ENCODE measurements at regions not wholly inside any gene's neighbourhood (a gene's known extent, or its start where the extent isn't known, plus 50 kb on each side); places are given as distances from the start of the nearest gene placed in this dataset.
"Not testable (repeated sequence)": the region's sequence is repeated elsewhere in the genome, so short reads cannot be mapped to it uniquely, and the experiment has no call there.

- H3K27ac ChIP-seq = no peak overlapping the region
- no peaks in the 10 kb centered on the region for H3K4me1 ChIP-seq
- 14 to 16% methylated on average over 1 of the region's 1 CpG for WGBS, 2 donors
- no peaks in the 10 kb centered on the region for H3K9me3 ChIP-seq
- H3K4me3 ChIP-seq = no peak overlapping the region
- no peaks in the 10 kb centered on the region for H3K36me3 ChIP-seq
- no peak for DNase-seq
- TF ChIP-seq CTCF (IDR thresholded peaks at IDR 0.05) (no peak), EP300 (IDR thresholded peaks at IDR 0.05) (no peak), POLR2AphosphoS5 (IDR thresholded peaks at IDR 0.05) (no peak), POLR2A (IDR thresholded peaks at IDR 0.05) (no peak)
- intact Hi-C loops (cut with DNase I) = no loop called here
- no peaks in the 10 kb centered on the region for H3K27me3 ChIP-seq
These were observed 965.5 kb downstream of the GRID1 start for GRCh38 chr10:85400981-85401695.

DNA sequence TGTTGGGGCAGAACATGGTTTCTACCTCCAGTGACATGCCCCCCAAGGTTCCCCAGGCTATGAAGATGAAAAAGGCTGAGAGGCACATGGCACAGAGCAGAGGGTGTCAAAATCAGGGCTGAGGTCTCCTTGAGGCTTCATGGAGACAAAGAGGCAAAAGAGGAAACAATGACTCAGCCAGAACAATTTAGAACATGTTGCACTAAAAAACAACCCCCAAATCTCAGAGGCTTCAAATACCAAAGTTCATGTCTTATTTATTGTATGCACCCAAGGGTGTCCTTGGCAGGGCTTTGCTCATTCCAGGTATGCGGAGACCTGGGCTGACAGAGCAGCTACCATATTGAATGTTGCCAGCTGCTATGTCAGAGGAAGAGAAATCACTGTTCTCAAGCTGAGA is 964.1 kb downstream of the GRID1 start:
- Histone ChIP-seq H3K4me3 (no peak overlapping the region), H3K27me3 (no peaks in the 10 kb centered on the region), H3K4me1 (no peaks in the 10 kb centered on the region), H3K36me3 (no peaks in the 10 kb centered on the region), H3K9me3 (no peaks in the 10 kb centered on the region), H3K27ac (no peak overlapping the region)
- intact Hi-C loops (cut with DNase I) = no loop called here
- no peak for TF ChIP-seq CTCF (IDR thresholded peaks at IDR 0.05)
- no peak for TF ChIP-seq EP300 (IDR thresholded peaks at IDR 0.05)
- TF ChIP-seq POLR2A (IDR thresholded peaks at IDR 0.05) = no peak
- 92 to 97% methylated on average over 1 of the region's 1 CpG for WGBS, 2 donors
- DNase-seq = no peak

GRCh38 chr10:85407088-85407487 is 959.5 kb downstream of the GRID1 start:
- Histone ChIP-seq H3K4me1 (no peaks in the 10 kb centered on the region), H3K9me3 (no peaks in the 10 kb centered on the region), H3K27me3 (no peaks in the 10 kb centered on the region), H3K27ac (no peak overlapping the region), H3K36me3 (no peaks in the 10 kb centered on the region), H3K4me3 (no peak overlapping the region)
- TF ChIP-seq CTCF (IDR thresholded peaks at IDR 0.05) (no peak), POLR2A (IDR thresholded peaks at IDR 0.05) (no peak), POLR2AphosphoS5 (IDR thresholded peaks at IDR 0.05) (no peak), EP300 (IDR thresholded peaks at IDR 0.05) (no peak)
- 56 to 73% methylated on average over 3 of the region's 3 CpGs for whole genome bisulfite sequencing, 2 donors
- no peak for DNase-seq
- intact Hi-C loops (cut with DNase I) = no loop called here

DNA sequence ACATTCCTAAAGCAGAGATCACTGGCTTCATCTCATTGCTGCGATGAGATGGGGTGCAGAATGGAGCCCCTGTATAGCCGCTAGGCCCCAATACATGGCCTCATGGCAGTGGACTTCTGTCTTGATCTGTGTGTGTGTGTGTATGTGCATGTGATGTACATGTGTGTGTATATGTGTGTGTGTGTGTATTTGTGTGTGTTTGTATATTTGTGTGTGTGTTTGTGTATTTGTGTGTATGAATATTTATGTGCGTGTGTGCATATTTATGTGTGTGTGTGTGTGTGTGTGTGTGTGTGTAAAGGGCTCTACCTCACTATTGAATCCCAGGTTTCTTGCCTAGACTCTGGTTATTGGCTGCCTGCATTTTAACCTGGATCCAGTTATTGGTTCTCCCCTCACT is 958.2 kb downstream of the GRID1 start:
- intact Hi-C loops (cut with DNase I) = no loop called here
- Histone ChIP-seq H3K4me1 (no peaks in the 10 kb centered on the region), H3K27ac (no peak overlapping the region), H3K36me3 (no peaks in the 10 kb centered on the region), H3K27me3 (no peaks in the 10 kb centered on the region), H3K9me3 (no peaks in the 10 kb centered on the region), H3K4me3 (no peak overlapping the region)
- 93 to 94% methylated on average over 3 of the region's 3 CpGs for WGBS, 2 donors
- TF ChIP-seq POLR2A (IDR thresholded peaks at IDR 0.05) (no peak), CTCF (IDR thresholded peaks at IDR 0.05) (no peak), EP300 (IDR thresholded peaks at IDR 0.05) (no peak), POLR2AphosphoS5 (IDR thresholded peaks at IDR 0.05) (no peak)
- no peak for DNase-seq

DNA sequence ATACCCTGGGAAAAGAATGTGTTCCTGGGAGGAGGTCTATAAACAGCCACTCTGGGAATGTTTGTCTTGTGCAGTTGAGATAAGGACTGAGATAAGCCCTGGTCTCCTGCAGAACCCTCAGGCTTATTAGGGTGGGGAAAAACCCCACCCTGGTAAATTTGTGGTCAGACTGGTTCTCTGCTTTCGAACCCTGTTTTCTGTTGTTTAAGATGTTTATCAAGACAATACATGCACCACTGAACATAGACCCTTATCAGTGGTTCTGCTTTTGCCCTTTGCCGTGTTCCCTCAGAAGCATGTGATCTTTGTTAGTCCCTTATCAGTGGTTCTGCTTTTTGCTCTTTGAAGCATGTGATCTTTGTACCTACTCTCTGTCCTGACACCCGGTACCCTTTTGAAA is 956.0 kb downstream of the GRID1 start:
- H3K9me3 ChIP-seq; H3K4me1 ChIP-seq; H3K27ac ChIP-seq; H3K27me3 ChIP-seq; H3K36me3 ChIP-seq; intact Hi-C loops (cut with DNase I); DNase-seq; H3K4me3 ChIP-seq: not testable (repeated sequence)
- 23 to 61% methylated on average over 3 of the region's 3 CpGs for WGBS, 2 donors
